HG03097 (cell line): ENCODE measurements at regions not wholly inside any gene's neighbourhood (a gene's known extent, or its start where the extent isn't known, plus 50 kb on each side); places are given as distances from the start of the nearest gene placed in this dataset.

Source experiments
- ATAC-seq: cut with Tn5 transposase; IDR thresholded peaks from one replicate; pipeline ENCODE4 v1.9.1; 2021; ENCODE audit not compliant: unreplicated experiment, low FRiP score

DNA sequence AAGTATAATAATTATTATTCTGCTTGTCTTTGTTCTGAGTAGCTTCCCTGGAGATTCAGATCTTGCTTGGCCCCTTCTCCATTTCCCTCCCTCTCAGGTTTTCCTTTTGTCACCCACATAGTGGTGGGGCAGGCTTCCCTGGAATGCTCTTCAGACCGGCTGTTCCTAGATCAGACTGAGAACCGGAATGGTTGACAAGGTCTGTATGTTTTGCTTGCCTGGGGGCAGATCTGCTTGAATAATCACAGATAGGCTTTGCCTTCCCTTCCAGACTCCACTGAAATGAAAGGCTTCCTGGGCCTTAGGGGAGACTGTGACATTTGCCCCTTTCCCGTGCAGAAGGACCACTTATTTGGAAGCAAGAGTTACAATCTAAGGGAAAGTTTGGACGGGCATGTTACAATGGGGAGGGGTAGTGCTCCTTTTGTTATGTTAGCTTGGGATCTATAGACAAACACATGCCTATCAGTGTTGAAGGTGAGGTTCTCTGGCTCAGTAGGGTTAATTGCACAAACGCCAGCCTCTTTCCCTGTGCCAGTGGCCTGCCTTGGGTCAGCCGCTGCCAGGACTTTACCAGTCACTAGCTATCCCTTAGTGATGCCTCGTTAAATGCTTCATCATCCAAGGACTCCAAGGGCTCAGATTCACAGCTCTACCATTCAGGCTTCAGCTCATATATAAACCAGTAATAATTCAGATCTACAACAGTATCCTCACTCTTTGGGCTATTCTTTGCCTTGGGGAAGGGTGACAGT is 178.6 kb downstream of the SNAPC1 start:
- ATAC-seq, result no peak

DNA sequence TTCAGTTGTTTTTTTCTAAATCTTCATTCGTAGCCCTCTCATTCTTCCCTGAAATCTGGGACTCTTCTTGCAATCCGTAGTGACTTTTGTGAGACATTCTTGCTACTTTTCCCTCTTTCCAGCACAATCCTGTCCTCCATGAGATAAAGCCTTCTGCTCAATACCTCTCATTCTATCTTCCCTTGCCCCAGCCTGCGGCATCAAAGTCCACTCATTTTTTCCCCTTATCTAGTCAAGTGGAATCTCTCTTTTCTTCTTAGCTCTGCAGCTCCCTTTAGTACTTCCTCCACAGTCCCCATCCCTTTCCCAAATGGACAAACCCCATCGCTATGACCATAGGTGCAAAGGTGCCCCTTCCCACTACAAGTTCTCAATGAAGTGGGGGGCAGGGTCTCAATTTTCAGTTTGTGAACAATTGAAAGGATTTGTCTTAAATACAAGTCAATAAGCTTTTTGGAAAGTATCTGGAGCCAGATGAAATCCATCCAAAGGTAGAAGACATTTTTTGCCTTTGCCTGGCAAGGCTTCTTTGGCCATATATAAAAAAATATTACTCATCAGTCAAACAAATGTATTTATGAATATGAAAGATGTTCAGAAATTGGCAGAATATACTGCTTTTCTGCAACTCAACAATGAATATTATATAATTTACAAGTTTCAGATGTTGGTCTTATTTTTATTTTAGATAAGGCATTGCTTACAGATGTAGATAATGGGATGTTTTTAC is 179.4 kb downstream of the SNAPC1 start:
- no peak for ATAC-seq

GRCh38 chr14:61948376-61948775 is 186.2 kb downstream of the SNAPC1 start:
- no peak for ATAC-seq

GRCh38 chr14:61950340-61950739 is 188.1 kb downstream of the SNAPC1 start:
- ATAC-seq, result no peak

GRCh38 chr14:61953602-61954001 is 191.4 kb downstream of the SNAPC1 start:
- ATAC-seq, result no peak

DNA sequence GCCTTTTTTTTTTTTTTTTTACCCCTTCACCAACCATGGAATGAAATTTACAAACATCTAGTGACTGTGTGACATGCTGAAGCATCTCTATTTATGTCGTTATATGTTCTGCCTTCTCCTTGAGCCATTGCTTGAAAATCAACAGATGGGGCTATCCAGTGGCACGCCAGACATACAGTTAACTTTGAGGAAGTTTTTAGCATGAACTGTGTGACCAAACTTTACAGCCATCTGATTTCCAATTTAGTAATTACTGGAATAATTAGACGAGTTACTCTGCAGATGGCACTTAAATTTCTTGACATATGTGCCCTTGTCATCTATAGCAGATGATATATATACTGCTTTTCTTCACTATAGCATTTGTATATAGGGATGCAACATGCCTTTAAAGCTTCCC is 192.1 kb downstream of the SNAPC1 start:
- ATAC-seq, result no peak

DNA sequence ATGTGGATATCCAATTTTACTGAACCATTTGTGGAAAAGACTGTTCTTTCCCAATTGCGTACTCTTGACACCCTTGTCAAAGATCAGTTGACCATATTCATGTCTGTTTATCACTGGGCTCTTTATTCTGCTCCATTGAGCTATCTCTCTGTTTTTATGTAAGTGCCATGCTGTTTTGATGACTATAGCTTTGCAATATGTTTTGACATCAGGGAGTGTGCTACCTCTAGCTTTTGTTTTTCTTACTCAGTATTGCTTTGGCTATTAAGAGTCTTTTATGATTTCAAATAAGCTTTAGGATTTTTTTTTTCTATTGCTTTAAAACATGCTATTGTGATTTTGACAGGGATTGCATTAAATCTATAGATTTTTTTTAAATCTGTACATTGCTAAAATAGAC is 194.3 kb downstream of the SNAPC1 start:
- ATAC-seq, result no peak

- no peak for ATAC-seq
Observed at GRCh38 chr14:61959348-61959747, 197.1 kb downstream of the SNAPC1 start.

DNA sequence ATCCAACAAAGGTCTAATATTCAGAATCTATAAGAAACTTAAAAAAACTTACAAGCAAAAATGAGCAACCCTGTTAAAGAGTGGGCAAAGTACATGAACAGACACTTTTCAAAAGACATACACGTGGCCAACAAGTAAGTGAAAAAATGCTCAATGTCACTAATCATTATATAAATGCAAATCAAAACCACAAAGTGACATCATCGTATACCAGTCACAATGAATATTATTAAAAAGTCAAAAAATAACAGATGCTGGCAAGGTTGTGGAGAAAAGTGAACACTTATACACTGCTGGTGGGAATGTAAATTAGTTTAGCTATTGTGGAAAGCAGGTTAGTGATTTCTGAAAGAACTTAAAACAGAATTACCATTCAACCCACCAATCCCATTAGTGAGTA is 199.1 kb downstream of the SNAPC1 start:
- ATAC-seq, result no peak

DNA sequence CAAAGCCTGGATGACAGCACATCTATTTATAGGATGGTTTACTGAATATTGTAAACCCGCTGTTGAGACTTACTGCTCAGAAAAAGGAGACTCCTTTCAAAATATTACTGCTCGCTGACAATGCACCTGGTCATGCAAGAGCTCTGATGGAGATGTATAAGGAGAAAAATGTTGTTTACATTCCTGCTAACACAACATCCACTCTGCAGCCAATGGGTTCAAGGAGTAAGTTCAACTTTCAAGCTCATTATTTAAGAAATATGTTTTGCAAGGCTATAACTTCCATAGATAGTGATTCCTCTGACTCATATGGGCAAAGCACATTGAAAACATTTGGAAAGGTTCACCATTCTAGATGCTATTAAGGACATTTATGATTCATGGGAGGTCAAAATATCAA is 201.7 kb downstream of the SNAPC1 start:
- ATAC-seq, result no peak

- no peak for ATAC-seq
Observed at GRCh38 chr14:61965030-61965745, 203.0 kb downstream of the SNAPC1 start.

DNA sequence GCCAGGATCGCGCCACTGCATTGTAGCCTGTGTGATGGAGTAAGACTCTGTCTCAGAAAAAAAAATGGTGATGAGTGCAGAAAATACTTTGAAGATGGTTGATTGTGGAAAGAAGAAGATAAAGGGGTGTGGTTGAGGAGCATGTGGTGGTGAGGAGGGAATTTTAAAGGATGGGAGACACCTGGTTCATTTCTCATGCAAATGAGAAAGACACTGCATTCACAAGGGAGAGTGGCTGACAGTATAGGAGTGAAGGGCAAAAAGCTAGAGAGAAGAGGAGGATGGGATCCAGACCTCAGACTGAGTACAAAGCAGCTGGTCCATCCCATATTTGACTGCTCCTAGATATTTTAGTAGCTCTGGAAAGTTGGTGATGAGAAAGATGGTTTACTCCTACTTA is 206.0 kb downstream of the SNAPC1 start:
- no peak for ATAC-seq

GRCh38 chr14:61972711-61973110 is 210.5 kb downstream of the SNAPC1 start:
- no peak for ATAC-seq

DNA sequence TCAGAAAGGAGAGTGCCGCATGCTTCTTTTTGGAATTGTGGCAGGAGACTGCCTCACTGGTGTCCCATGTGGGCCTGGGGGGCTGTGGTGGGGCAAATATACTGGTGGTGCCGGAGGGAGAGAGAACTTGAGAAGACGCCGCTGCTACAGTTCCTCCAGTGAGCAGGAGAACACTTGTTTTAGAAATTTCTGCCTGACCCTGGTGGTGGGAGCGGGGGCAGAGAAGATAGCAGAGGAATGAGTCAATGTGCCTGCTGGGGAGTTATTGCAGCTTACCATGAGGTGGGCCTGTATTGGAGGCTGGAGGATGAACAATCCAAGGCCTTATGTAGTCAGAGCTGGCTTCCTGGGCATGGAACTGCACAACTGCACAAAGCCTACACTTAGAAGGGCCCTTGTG is 211.8 kb downstream of the SNAPC1 start:
- no peak for ATAC-seq

- ATAC-seq, result no peak
Observed at GRCh38 chr14:61977217-61977616, 215.0 kb downstream of the SNAPC1 start.

DNA sequence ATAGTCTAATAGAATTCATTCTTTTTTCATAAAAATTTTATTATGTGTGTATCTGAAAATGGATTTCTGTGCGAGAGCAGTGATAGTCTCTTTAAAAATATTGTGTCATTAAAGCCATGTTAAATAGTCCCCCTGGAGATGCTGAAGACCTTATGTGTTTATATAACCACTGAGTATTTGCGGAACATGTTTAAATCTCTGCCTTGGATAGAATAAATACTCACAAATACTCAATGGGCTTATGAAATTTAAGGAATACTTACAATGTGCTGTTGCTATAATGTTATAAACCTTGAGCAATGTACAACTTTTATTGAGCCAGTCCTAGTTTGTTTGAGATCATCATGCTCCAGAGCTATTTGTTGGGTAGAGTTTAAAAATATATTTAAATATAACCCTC is 226.0 kb downstream of the SNAPC1 start:
- ATAC-seq, result no peak

DNA sequence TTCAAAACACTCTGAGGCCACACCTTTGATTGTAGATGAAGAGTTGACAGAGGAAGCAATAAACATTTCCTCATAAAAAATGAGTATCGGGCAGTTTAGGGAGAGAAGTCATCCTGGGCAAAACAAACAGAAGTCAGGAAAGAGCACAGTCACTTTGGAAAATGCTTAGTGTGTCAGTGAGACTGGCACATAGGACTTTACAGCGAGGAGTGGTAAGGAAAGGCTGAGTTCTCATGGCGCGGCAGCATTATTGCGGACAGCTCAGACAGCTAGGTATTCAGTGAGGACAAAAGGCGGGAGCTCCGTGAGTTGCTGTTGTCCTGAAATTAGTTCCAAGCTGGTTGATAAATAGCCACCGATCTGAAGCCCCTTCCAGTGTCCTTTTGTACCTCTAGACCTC is 229.9 kb downstream of the SNAPC1 start:
- ATAC-seq, result no peak

- no peak for ATAC-seq
Observed at GRCh38 chr14:61992926-61993325, 230.7 kb downstream of the SNAPC1 start.

- ATAC-seq, result no peak
Observed at GRCh38 chr14:61994589-61994988, 232.4 kb downstream of the SNAPC1 start.

GRCh38 chr14:61996753-61997152 is 234.5 kb downstream of the SNAPC1 start:
- ATAC-seq, result no peak

DNA sequence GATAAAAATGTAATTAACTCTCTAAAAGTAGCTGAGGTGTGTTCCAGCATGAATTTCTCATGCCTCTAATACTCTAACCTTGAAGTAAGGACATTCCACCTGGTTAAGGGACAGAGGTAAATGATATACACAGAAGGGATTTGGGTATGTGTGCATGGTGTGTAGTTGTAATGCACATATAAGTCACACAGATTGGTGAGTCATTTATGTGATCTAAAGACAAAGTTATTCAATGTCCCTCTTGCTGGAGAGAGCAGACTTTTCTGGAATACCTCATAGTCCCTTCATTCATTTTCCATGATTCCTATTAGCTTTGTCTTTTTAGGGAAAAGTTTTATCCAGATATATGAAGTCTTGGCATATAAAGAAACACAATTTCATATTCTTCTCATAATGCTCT is 234.9 kb downstream of the SNAPC1 start:
- ATAC-seq, result no peak

DNA sequence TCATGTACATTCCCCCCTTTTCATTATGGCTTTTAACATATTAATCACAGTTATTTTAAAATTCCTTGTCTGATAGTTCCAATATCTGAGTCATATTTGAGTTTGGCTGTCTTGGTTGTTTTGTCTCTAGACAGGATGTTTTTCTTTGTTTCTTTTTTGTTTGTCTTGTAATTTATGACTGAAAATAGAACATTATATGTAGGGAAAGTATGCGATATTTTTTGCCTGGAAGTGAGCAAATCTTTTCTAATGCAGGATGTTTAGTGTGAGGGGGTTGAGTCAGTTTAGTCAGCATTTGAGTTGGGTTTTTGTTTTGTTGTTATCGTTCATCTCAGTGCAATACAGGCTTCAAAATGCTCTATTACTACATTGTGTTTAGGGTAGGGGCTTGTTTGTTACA is 239.7 kb downstream of the SNAPC1 start:
- ATAC-seq, result no peak
